IMR-90 (cell line): ENCODE measurements at regions not wholly inside any gene's neighbourhood (a gene's known extent, or its start where the extent isn't known, plus 50 kb on each side); places are given as distances from the start of the nearest gene placed in this dataset.

Experiments used
- ATAC-seq: fragments of 200-7000 bp; cut with Tn5 transposase; 2 replicates; pipeline ENCODE4 v1.9.1; 2020; ENCODE audit warnings: low read depth, mild to moderate bottlenecking, moderate library complexity
- BruUV-seq: library from RNA; stranded (reverse); fragments of 400-500 nt; replicated peaks from 2 replicates; lab custom pipeline; 2021; lab: Mats Ljungman, UMichigan
- CTCF ChIA-PET: fragments of 300-600 bp; formaldehyde crosslinking; extraction: SDS; loops from one replicate; lab custom pipeline; 2021; ENCODE audit warnings: antibody characterized with exemption; lab: Yijun Ruan, JAX
- POLR2A ChIA-PET: fragments of 300-600 bp; sonication (Branson Sonifier 250); formaldehyde crosslinking; loops from one replicate; lab custom pipeline; 2022; ENCODE audit warnings: antibody characterized with exemption; ENCODE audit not compliant: unreplicated experiment; lab: Charles Lee
- DNase-seq: peaks from one replicate; pipeline ENCODE4 v3.0.0; 2013
- H2AFZ ChIP-seq: replicated peaks from 2 replicates; pipeline ENCODE3; 2013; ENCODE audit warnings: low read length, mild to moderate bottlenecking; ENCODE audit not compliant: poor library complexity
- H2AK5ac ChIP-seq: 2 replicates; pipeline ENCODE4 v1.6.1; 2013; ENCODE audit warnings: low read depth, low read length, inconsistent platforms
- H2AK9ac ChIP-seq: replicated peaks from 2 replicates; pipeline ENCODE3; 2013; ENCODE audit warnings: mild to moderate bottlenecking, low read depth, low read length, moderate library complexity; ENCODE audit not compliant: poor library complexity
- H2BK120ac ChIP-seq: 2 replicates; pipeline ENCODE4 v1.6.1; 2013; ENCODE audit warnings: low read depth, low read length, inconsistent platforms
- H2BK15ac ChIP-seq: 3 replicates; pipeline ENCODE4 v1.6.1; 2013; ENCODE audit warnings: low read depth, low read length, inconsistent platforms
- H2BK20ac ChIP-seq: 2 replicates; pipeline ENCODE4 v1.6.1; 2013; ENCODE audit warnings: low read depth, mild to moderate bottlenecking, inconsistent platforms, low read length, moderate library complexity
- H2BK5ac ChIP-seq: 2 replicates; pipeline ENCODE4 v1.6.1; 2013; ENCODE audit warnings: mild to moderate bottlenecking, low read depth, low read length, inconsistent platforms; ENCODE audit not compliant: poor library complexity, severe bottlenecking
- H3K14ac ChIP-seq: replicated peaks from 2 replicates; pipeline ENCODE4 v1.6.1; 2013; ENCODE audit warnings: low read depth, low read length, inconsistent platforms
- H3K18ac ChIP-seq: 2 replicates; pipeline ENCODE4 v1.6.1; 2013; ENCODE audit warnings: low read depth, low read length, control low read depth
- H3K23ac ChIP-seq: 2 replicates; pipeline ENCODE4 v1.6.1; 2013; ENCODE audit warnings: low read depth, low read length, inconsistent platforms
- H3K27ac ChIP-seq: 2 replicates; pipeline ENCODE4 v1.5.1; 2013; ENCODE audit warnings: mild to moderate bottlenecking, control low read depth, low read length; ENCODE audit not compliant: insufficient read depth
- H3K27me3 ChIP-seq: 2 replicates; pipeline ENCODE4 v1.6.1; 2013; ENCODE audit warnings: low read length; ENCODE audit not compliant: control insufficient read depth, insufficient read depth
- H3K36me3 ChIP-seq: 2 replicates; pipeline ENCODE4 v1.6.1; 2013; ENCODE audit warnings: low read length, mixed read lengths; ENCODE audit not compliant: control insufficient read depth, insufficient read depth
- H3K4ac ChIP-seq: 2 replicates; pipeline ENCODE4 v1.6.1; 2013; ENCODE audit warnings: low read depth, low read length, inconsistent platforms
- H3K4me1 ChIP-seq: 2 replicates; pipeline ENCODE4 v1.6.1; 2013; ENCODE audit warnings: low read length, mixed read lengths; ENCODE audit not compliant: control insufficient read depth, insufficient read depth
- H3K4me2 ChIP-seq: 2 replicates; pipeline ENCODE4 v1.6.1; 2013; ENCODE audit warnings: low read depth, mild to moderate bottlenecking, control low read depth, low read length, moderate library complexity
- H3K4me3 ChIP-seq: 2 replicates; pipeline ENCODE4 v1.5.1; 2013; ENCODE audit warnings: low read depth, mild to moderate bottlenecking, control low read depth, low read length, moderate library complexity; ENCODE audit not compliant: insufficient read depth
- H3K56ac ChIP-seq: 2 replicates; pipeline ENCODE4 v1.6.1; 2013; ENCODE audit warnings: low read length, inconsistent platforms; ENCODE audit not compliant: insufficient read depth; ENCODE audit errors: extremely low read depth
- H3K79me1 ChIP-seq, 2 experiments: 2 replicates each; pipeline ENCODE4 v1.6.1; 2013; ENCODE audit warnings: low read length in 2 of 2, inconsistent platforms in 1 of 2, low read depth in 1 of 2
- H3K9ac ChIP-seq: 2 replicates; pipeline ENCODE4 v1.6.1; 2013; ENCODE audit warnings: low read depth, low read length, control low read depth
- H3K9me1 ChIP-seq: 2 replicates; pipeline ENCODE4 v1.6.1; 2013; ENCODE audit warnings: low read length, inconsistent platforms; ENCODE audit not compliant: insufficient read depth
- H3K9me3 ChIP-seq: 2 replicates; pipeline ENCODE4 v1.6.1; 2013; ENCODE audit warnings: low read length; ENCODE audit not compliant: control insufficient read depth, insufficient read depth
- H4K20me1 ChIP-seq: 2 replicates; pipeline ENCODE4 v1.6.1; 2013; ENCODE audit warnings: low read length, inconsistent platforms; ENCODE audit not compliant: insufficient read depth
- H4K5ac ChIP-seq: 2 replicates; pipeline ENCODE4 v1.6.1; 2013; ENCODE audit warnings: mild to moderate bottlenecking, low read depth, low read length, control low read depth
- H4K8ac ChIP-seq, 2 experiments: 2 replicates each; pipeline ENCODE4 v1.6.1; 2013; ENCODE audit warnings: low read depth in 2 of 2, low read length in 2 of 2, control low read depth in 1 of 2, inconsistent platforms in 1 of 2
- H4K91ac ChIP-seq: 2 replicates; pipeline ENCODE4 v1.6.1; 2013; ENCODE audit warnings: low read depth, low read length, inconsistent platforms; ENCODE audit not compliant: insufficient read depth
- BHLHE40 ChIP-seq: fragments of 150-350 bp; IDR thresholded peaks from 2 replicates; pipeline ENCODE4 v1.6.1; 2016; ENCODE audit warnings: mild to moderate bottlenecking, low read depth, low read length
- CEBPB ChIP-seq: IDR thresholded peaks from 2 replicates; pipeline ENCODE4 v1.6.1; 2012; ENCODE audit warnings: low read depth, low read length, improper control_type of control experiment
- CHD1 ChIP-seq: IDR thresholded peaks from 2 replicates; pipeline ENCODE4 v1.6.1; 2012; ENCODE audit warnings: low read depth, low read length, improper control_type of control experiment
- FOS ChIP-seq: fragments of 150-350 bp; IDR thresholded peaks from 2 replicates; pipeline ENCODE4 v1.6.1; 2016; ENCODE audit warnings: low read depth, low read length
- MAFK ChIP-seq: IDR thresholded peaks from 2 replicates; pipeline ENCODE4 v1.6.1; 2012; ENCODE audit warnings: low read depth, low read length, improper control_type of control experiment
- MAZ ChIP-seq: IDR thresholded peaks from 2 replicates; pipeline ENCODE4 v1.6.1; 2012; ENCODE audit warnings: low read depth, mild to moderate bottlenecking, low read length, improper control_type of control experiment, moderate library complexity, borderline replicate concordance
- NFE2L2 ChIP-seq: fragments of 150-350 bp; IDR thresholded peaks from 2 replicates; pipeline ENCODE4 v1.6.1; 2016; ENCODE audit warnings: low read depth, mild to moderate bottlenecking, low read length
- POLR2A ChIP-seq: IDR thresholded peaks from 2 replicates; pipeline ENCODE4 v1.6.1; 2012; ENCODE audit warnings: mild to moderate bottlenecking, low read depth, low read length
- RAD21 ChIP-seq: IDR thresholded peaks from 2 replicates; pipeline ENCODE4 v1.6.1; 2012; ENCODE audit warnings: low read length, improper control_type of control experiment
- RCOR1 ChIP-seq: IDR thresholded peaks from 2 replicates; pipeline ENCODE4 v1.6.1; 2012; ENCODE audit warnings: mild to moderate bottlenecking, low read length, improper control_type of control experiment; ENCODE audit not compliant: insufficient replicate concordance
- RFX5 ChIP-seq: IDR thresholded peaks from 2 replicates; pipeline ENCODE4 v1.8.0; 2012; ENCODE audit warnings: low read depth, mild to moderate bottlenecking, low read length, moderate library complexity
- SMC3 ChIP-seq: fragments of 150-350 bp; IDR thresholded peaks from 2 replicates; pipeline ENCODE4 v1.6.1; 2016; ENCODE audit warnings: low read depth, mild to moderate bottlenecking, antibody characterized with exemption, low read length, moderate library complexity
- WGBS, 2 experiments: methylation state at CpG; one replicate each; pipeline versions ENCODE4 v1.1.5 to v1.1.7; 2013; ENCODE audit warnings: missing lambda C conversion rate in 2 of 2; ENCODE audit not compliant: insufficient read length in 1 of 2; ENCODE audit errors: extremely low coverage in 2 of 2; 5-methylcytosine and 5-hydroxymethylcytosine counted together
- dilution Hi-C: fragments of 300-500 bp; cut with HindIII; formaldehyde crosslinking; loops from one replicate; pipeline ENCODE4 v1.14.3; 2018; ENCODE audit warnings: low sequenced_read_pairs; ENCODE audit not compliant: unreplicated experiment
- in situ Hi-C: fragments of 300-500 bp; cut with MboI; formaldehyde crosslinking; loops from 3 replicates; pipeline ENCODE4 v1.14.3; 2019; ENCODE audit warnings: low sequenced_read_pairs, inconsistent platforms, mixed read lengths
- intact Hi-C: fragments of 100-400 bp; cut with micrococcal nuclease; formaldehyde crosslinking; loops from 2 replicates; pipeline ENCODE4 v1.10.0; 2022
- TF ChIP-seq, protein P1 (sequence below): conservative IDR thresholded peaks from 2 replicates; pipeline ENCODE4 v1.5.1; 2012; ENCODE audit warnings: mild to moderate bottlenecking, low read depth, low read length, improper control_type of control experiment
- TF ChIP-seq, protein P2 (sequence below): fragments of 150-350 bp; IDR thresholded peaks from 2 replicates; pipeline ENCODE4 v1.6.1; 2017; ENCODE audit warnings: mild to moderate bottlenecking, antibody characterized with exemption, low read length, low read depth
- TF ChIP-seq, protein P3 (sequence below): fragments of 150-350 bp; IDR thresholded peaks from 2 replicates; pipeline ENCODE4 v1.6.1; 2016; ENCODE audit warnings: low read depth, mild to moderate bottlenecking, low read length, moderate library complexity, borderline replicate concordance

DNA sequence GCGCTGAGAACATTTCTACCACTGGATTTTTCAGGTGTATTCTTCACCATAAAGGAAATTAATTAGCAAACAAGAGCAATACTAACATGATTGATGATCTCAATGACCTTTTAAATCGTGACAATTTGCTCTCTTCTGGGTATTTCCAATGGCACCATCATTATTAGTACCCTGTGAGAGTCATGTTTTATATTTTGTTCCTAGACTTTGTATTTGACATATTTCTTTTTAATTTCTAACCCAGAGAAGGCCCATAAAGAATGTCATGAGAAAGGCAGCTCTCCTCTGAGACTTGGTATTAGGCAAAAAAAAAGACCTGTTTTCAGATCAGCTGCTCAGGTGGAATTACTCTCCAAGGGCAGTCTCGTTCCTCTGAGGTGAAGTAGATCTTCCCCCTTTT is 1253.4 kb downstream of the ROBO2 start:
- ChIA-PET CTCF (no interaction called here), POLR2A (no interaction called here)
- ATAC-seq: no peak
- no peak overlapping the region for H3K18ac ChIP-seq
- H3K14ac ChIP-seq: no peak overlapping the region
- DNase-seq: no peak
- H2BK20ac ChIP-seq: no peak overlapping the region
- intact Hi-C loops: no loop called here
- no peak overlapping the region for H3K27ac ChIP-seq
- H2BK5ac ChIP-seq: no peak overlapping the region
- no peak overlapping the region for H3K4ac ChIP-seq
- no peak overlapping the region for H2BK120ac ChIP-seq
- H2AK5ac ChIP-seq: no peak overlapping the region
- H3K9me1 ChIP-seq: no peaks in the 10 kb centered on the region
- H3K36me3 ChIP-seq: no peaks in the 10 kb centered on the region
- H3K79me1 ChIP-seq: no peaks in the 10 kb centered on the region
- no peak overlapping the region for H4K5ac ChIP-seq
- no peaks in the 10 kb centered on the region for H4K20me1 ChIP-seq
- no peak overlapping the region for H2AK9ac ChIP-seq
- H2AFZ ChIP-seq: no peak overlapping the region
- in situ Hi-C loops: no loop called here
- no peak overlapping the region for H3K4me3 ChIP-seq
- H3K9ac ChIP-seq: no peak overlapping the region
- no peak overlapping the region for H3K4me2 ChIP-seq
- H2BK15ac ChIP-seq: no peak overlapping the region
- no peak overlapping the region for H4K8ac ChIP-seq
- no peaks in the 10 kb centered on the region for H3K4me1 ChIP-seq
- no CpG with 5 or more reads among the region's 3 CpGs for WGBS, 2 experiments
- H4K91ac ChIP-seq: no peak overlapping the region
- no TSS peak for BruUV-seq
- no peak overlapping the region for H3K23ac ChIP-seq
- TF ChIP-seq, protein P1, sequence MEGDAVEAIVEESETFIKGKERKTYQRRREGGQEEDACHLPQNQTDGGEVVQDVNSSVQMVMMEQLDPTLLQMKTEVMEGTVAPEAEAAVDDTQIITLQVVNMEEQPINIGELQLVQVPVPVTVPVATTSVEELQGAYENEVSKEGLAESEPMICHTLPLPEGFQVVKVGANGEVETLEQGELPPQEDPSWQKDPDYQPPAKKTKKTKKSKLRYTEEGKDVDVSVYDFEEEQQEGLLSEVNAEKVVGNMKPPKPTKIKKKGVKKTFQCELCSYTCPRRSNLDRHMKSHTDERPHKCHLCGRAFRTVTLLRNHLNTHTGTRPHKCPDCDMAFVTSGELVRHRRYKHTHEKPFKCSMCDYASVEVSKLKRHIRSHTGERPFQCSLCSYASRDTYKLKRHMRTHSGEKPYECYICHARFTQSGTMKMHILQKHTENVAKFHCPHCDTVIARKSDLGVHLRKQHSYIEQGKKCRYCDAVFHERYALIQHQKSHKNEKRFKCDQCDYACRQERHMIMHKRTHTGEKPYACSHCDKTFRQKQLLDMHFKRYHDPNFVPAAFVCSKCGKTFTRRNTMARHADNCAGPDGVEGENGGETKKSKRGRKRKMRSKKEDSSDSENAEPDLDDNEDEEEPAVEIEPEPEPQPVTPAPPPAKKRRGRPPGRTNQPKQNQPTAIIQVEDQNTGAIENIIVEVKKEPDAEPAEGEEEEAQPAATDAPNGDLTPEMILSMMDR: no peak
- TF ChIP-seq SMC3 (no peak), FOS (no peak), NFE2L2 (no peak), MAFK (no peak), BHLHE40 (no peak), MAZ (no peak), RAD21 (no peak), CEBPB (no peak), CHD1 (no peak), RCOR1 (no peak), RFX5 (no peak), POLR2A (no peak)
- TF ChIP-seq, protein P2, sequence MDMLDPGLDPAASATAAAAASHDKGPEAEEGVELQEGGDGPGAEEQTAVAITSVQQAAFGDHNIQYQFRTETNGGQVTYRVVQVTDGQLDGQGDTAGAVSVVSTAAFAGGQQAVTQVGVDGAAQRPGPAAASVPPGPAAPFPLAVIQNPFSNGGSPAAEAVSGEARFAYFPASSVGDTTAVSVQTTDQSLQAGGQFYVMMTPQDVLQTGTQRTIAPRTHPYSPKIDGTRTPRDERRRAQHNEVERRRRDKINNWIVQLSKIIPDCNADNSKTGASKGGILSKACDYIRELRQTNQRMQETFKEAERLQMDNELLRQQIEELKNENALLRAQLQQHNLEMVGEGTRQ: no peak
- TF ChIP-seq, protein P3, sequence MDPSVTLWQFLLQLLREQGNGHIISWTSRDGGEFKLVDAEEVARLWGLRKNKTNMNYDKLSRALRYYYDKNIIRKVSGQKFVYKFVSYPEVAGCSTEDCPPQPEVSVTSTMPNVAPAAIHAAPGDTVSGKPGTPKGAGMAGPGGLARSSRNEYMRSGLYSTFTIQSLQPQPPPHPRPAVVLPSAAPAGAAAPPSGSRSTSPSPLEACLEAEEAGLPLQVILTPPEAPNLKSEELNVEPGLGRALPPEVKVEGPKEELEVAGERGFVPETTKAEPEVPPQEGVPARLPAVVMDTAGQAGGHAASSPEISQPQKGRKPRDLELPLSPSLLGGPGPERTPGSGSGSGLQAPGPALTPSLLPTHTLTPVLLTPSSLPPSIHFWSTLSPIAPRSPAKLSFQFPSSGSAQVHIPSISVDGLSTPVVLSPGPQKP: no peak
- dilution Hi-C loops: no loop called here
- H3K56ac ChIP-seq: no peak overlapping the region
- no peaks in the 10 kb centered on the region for H3K27me3 ChIP-seq
- H3K9me3 ChIP-seq: no peaks in the 10 kb centered on the region
